HCT116 (cell line): ENCODE measurements at regions not wholly inside any gene's neighbourhood (a gene's known extent, or its start where the extent isn't known, plus 50 kb on each side); places are given as distances from the start of the nearest gene placed in this dataset.

Experiments
- ATAC-seq: fragments of 200-7000 bp; cut with Tn5 transposase; 2 replicates; pipeline ENCODE4 v1.9.1; 2020; ENCODE audit warnings: mild to moderate bottlenecking, moderate library complexity
- BruUV-seq: library from RNA; stranded (reverse); fragments of 400-500 nt; replicated peaks from 2 replicates; lab custom pipeline; 2021; lab: Mats Ljungman, UMichigan
- CTCF ChIA-PET: fragments of 300-600 bp; sonication (Branson Sonifier 250); formaldehyde crosslinking; loops from one replicate; lab custom pipeline; 2021; ENCODE audit warnings: antibody characterized with exemption; lab: Charles Lee
- POLR2A ChIA-PET: fragments of 300-600, 350-600 bp; sonication (Branson Sonifier 250); formaldehyde crosslinking; loops from one replicate; lab custom pipeline; 2021; ENCODE audit warnings: antibody characterized with exemption; lab: Charles Lee
- RAD21 ChIA-PET, 2 experiments: fragments of 300-600 bp; sonication (Branson Sonifier 250); formaldehyde crosslinking; loops; one replicate each; lab custom pipeline; 2023; ENCODE audit warnings: low total read pairs in 2 of 2; ENCODE audit not compliant: uncharacterized antibody in 2 of 2, unreplicated experiment in 2 of 2, low non-redundant PET in 1 of 2; lab: Charles Lee
- DNase-seq: peaks from one replicate; pipeline ENCODE4 v3.0.0-alpha.2; 2010; ENCODE audit warnings: low read depth, low spot score
- H2AFZ ChIP-seq: fragments of 200-600 bp; shearing (Covaris generic), sonication (generic); 2 replicates; pipeline ENCODE4 v1.6.1; 2017; ENCODE audit warnings: low read depth, mixed run types, mixed read lengths, antibody characterized with exemption, low read length; ENCODE audit not compliant: poor library complexity, severe bottlenecking
- H3K27ac ChIP-seq: 2 replicates; pipeline ENCODE4 v1.5.1; 2012; ENCODE audit warnings: low read depth, low read length
- H3K27me3 ChIP-seq: fragments of 200-600 bp; sonication (generic); 2 replicates; pipeline ENCODE4 v1.6.1; 2016; ENCODE audit warnings: mixed run types, low read length, mixed read lengths; ENCODE audit not compliant: insufficient read depth
- H3K36me3 ChIP-seq, 2 experiments: fragments of 200-500 bp in 1 of 2; fragments of 200-600 bp in 1 of 2; sonication (Bioruptor generic) in 1 of 2; sonication (generic) in 1 of 2; 2 replicates each; pipeline versions ENCODE4 v1.5.1 to v1.6.1; 2014 to 2016; ENCODE audit warnings: low read length in 2 of 2, inconsistent platforms in 1 of 2, mixed read lengths in 1 of 2, mixed run types in 1 of 2; ENCODE audit not compliant: insufficient read depth in 2 of 2, control insufficient read depth in 1 of 2
- H3K4me1 ChIP-seq, 2 experiments: fragments of 200-600 bp in 1 of 2; sonication (generic) in 1 of 2; 2 replicates each; pipeline versions ENCODE4 v1.5.1 to v1.6.1; 2012 to 2017; ENCODE audit warnings: low read length in 2 of 2, inconsistent platforms in 1 of 2, mild to moderate bottlenecking in 1 of 2, mixed read lengths in 1 of 2, mixed run types in 1 of 2, moderate library complexity in 1 of 2; ENCODE audit not compliant: insufficient read depth in 2 of 2, control insufficient read depth in 1 of 2
- H3K4me2 ChIP-seq: fragments of 200-600 bp; sonication (generic); 2 replicates; pipeline ENCODE4 v1.6.1; 2017; ENCODE audit warnings: mixed run types, low read length, mixed read lengths
- H3K4me3 ChIP-seq, 2 experiments: fragments of 200-600 bp in 1 of 2; sonication (generic) in 1 of 2; replicated peaks in 1 of 2; 2 replicates each; pipeline ENCODE4 v1.5.1; 2011 to 2016; ENCODE audit warnings: low read length in 2 of 2, control low read depth in 1 of 2, low read depth in 1 of 2, mild to moderate bottlenecking in 1 of 2, mixed read lengths in 1 of 2, mixed run types in 1 of 2
- H3K79me2 ChIP-seq: fragments of 200-600 bp; sonication (generic); 2 replicates; pipeline ENCODE4 v1.6.1; 2017; ENCODE audit warnings: mild to moderate bottlenecking, mixed run types, low read length, moderate library complexity, mixed read lengths; ENCODE audit not compliant: insufficient read depth
- H3K9ac ChIP-seq: fragments of 200-600 bp; sonication (generic); 2 replicates; pipeline ENCODE4 v1.6.1; 2016; ENCODE audit warnings: low read length, mixed read lengths
- H3K9me2 ChIP-seq: fragments of 200-600 bp; sonication (generic), shearing (Covaris generic); 2 replicates; pipeline ENCODE4 v1.6.1; 2017; ENCODE audit warnings: mixed run types, mild to moderate bottlenecking, moderate library complexity; ENCODE audit not compliant: insufficient read depth
- H3K9me3 ChIP-seq, 2 experiments: fragments of 200-500 bp in 1 of 2; fragments of 200-600 bp in 1 of 2; sonication (Bioruptor generic) in 1 of 2; sonication (generic) in 1 of 2; 2 replicates each; pipeline ENCODE4 v1.6.1; 2014 to 2017; ENCODE audit warnings: low read length in 2 of 2, mixed read lengths in 2 of 2, inconsistent platforms in 1 of 2, low read depth in 1 of 2, mild to moderate bottlenecking in 1 of 2, mixed run types in 1 of 2, moderate library complexity in 1 of 2; ENCODE audit not compliant: control insufficient read depth in 1 of 2, insufficient read depth in 1 of 2
- H4K20me1 ChIP-seq: fragments of 200-600 bp; sonication (generic), shearing (Covaris generic); 2 replicates; pipeline ENCODE4 v1.6.1; 2017; ENCODE audit warnings: mixed run types, mild to moderate bottlenecking, moderate library complexity; ENCODE audit not compliant: insufficient read depth
- CBX3 ChIP-seq: IDR thresholded peaks from 2 replicates; pipeline ENCODE4 v1.6.1; 2012; ENCODE audit warnings: low read depth
- EGR1 ChIP-seq: IDR thresholded peaks from 2 replicates; pipeline ENCODE4 v1.6.1; 2012; ENCODE audit warnings: low read depth
- FOSL1 ChIP-seq: IDR thresholded peaks from 2 replicates; pipeline ENCODE4 v1.6.1; 2012; ENCODE audit warnings: low read depth
- POLR2A ChIP-seq: IDR thresholded peaks from 2 replicates; pipeline ENCODE4 v1.7.0; 2011; ENCODE audit warnings: borderline replicate concordance; ENCODE audit not compliant: insufficient read depth, insufficient read length; ENCODE audit errors: extremely low read depth
- POLR2AphosphoS5 ChIP-seq: IDR thresholded peaks from 2 replicates; pipeline ENCODE4 v1.6.1; 2011; ENCODE audit warnings: mild to moderate bottlenecking, low read depth, low read length, moderate library complexity
- SIN3A ChIP-seq: IDR thresholded peaks from 2 replicates; pipeline ENCODE4 v1.6.1; 2012; ENCODE audit warnings: low read depth
- intact Hi-C: fragments of 100-400 bp; cut with micrococcal nuclease; formaldehyde crosslinking; loops from 2 replicates; pipeline ENCODE4 v1.10.0; 2022
- TF ChIP-seq, protein P1 (sequence below), 3 experiments: fragments of 200-600 bp in 1 of 3; sonication (generic) in 1 of 3; IDR thresholded peaks in 2 of 3; conservative IDR thresholded peaks in 1 of 3; 2 replicates each; pipeline ENCODE4 v1.5.1; 2012 to 2017; ENCODE audit warnings: low read depth in 2 of 3, low read length in 2 of 3, antibody characterized with exemption in 1 of 3, borderline replicate concordance in 1 of 3, control low read depth in 1 of 3, mild to moderate bottlenecking in 1 of 3, mixed read lengths in 1 of 3, mixed run types in 1 of 3, moderate library complexity in 1 of 3; ENCODE audit not compliant: insufficient read depth in 1 of 3
- TF ChIP-seq, protein P2 (sequence below): IDR thresholded peaks from 2 replicates; pipeline ENCODE4 v1.6.1; 2012
- TF ChIP-seq, protein P3 (sequence below): IDR thresholded peaks from 2 replicates; pipeline ENCODE4 v1.6.1; 2012; ENCODE audit warnings: low read depth

DNA sequence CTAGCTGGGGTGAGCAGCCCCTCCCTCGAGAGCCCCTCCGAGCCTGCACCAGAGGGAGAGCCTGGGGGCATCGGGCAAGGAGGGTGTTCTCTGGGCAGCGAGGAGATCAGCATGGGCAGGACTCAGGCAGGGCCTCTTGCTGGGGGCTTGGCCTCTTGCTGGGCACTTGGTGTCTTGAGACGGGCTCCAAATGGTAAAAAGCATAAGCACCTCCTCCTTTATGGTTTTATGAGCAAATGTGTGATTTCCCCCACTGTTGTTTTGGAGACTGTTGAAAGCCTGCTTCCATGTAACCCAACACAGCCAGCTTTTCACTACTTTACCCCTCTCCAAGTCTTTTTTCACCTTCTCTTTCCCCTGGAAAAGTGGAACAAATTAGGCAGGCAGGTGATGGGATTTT lies 239.3 kb downstream of the TLE3 start:
- Histone ChIP-seq H3K9me3 (no peaks in the 10 kb centered on the region), H3K27ac (no peak overlapping the region), H3K27me3 (no peaks in the 10 kb centered on the region), H3K9ac (no peak overlapping the region), H4K20me1 (no peaks in the 10 kb centered on the region), H3K9me2 (no peaks in the 10 kb centered on the region), H3K4me2 (no peak overlapping the region), H3K36me3 (no peaks in the 10 kb centered on the region), H3K79me2 (no peaks in the 10 kb centered on the region), H3K4me1 (peaks cover 4 to 26% of the 10 kb centered on the region in 2 experiments), H2AFZ (no peak overlapping the region), H3K4me3 (no peak overlapping the region)
- ChIA-PET POLR2A (interaction anchor here (0.7 kb wide), 2 partner anchors 34 to 405 kb away, joined by 3 read pairs; no protein-coding TSS in a partner anchor), CTCF (no interaction called here), RAD21 (interaction anchor here in 1 of 2 experiments (0.7 kb wide), 1 partner anchor 35 kb away, joined by 4 read pairs; no protein-coding TSS in a partner anchor)
- intact Hi-C loops = no loop called here
- ATAC-seq (no peak), DNase-seq (no peak)
- BruUV-seq = no TSS peak
- TF ChIP-seq, protein P1, sequence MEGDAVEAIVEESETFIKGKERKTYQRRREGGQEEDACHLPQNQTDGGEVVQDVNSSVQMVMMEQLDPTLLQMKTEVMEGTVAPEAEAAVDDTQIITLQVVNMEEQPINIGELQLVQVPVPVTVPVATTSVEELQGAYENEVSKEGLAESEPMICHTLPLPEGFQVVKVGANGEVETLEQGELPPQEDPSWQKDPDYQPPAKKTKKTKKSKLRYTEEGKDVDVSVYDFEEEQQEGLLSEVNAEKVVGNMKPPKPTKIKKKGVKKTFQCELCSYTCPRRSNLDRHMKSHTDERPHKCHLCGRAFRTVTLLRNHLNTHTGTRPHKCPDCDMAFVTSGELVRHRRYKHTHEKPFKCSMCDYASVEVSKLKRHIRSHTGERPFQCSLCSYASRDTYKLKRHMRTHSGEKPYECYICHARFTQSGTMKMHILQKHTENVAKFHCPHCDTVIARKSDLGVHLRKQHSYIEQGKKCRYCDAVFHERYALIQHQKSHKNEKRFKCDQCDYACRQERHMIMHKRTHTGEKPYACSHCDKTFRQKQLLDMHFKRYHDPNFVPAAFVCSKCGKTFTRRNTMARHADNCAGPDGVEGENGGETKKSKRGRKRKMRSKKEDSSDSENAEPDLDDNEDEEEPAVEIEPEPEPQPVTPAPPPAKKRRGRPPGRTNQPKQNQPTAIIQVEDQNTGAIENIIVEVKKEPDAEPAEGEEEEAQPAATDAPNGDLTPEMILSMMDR (IDR thresholded peaks at IDR 0.05 in 2 of 3, conservative IDR thresholded peaks at IDR 0.05 in 1 of 3; ENCODE audit: borderline replicate concordance in 1 of 3, insufficient read depth in 1 of 3, low read depth in 2 of 3, low read length in 2 of 3) = no peak
- TF ChIP-seq, protein P2, sequence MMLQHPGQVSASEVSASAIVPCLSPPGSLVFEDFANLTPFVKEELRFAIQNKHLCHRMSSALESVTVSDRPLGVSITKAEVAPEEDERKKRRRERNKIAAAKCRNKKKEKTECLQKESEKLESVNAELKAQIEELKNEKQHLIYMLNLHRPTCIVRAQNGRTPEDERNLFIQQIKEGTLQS = no peak
- TF ChIP-seq CBX3 (no peak), POLR2A (no peak), EGR1 (no peak), POLR2AphosphoS5 (no peak), FOSL1 (no peak), SIN3A (no peak)
- TF ChIP-seq, protein P3, sequence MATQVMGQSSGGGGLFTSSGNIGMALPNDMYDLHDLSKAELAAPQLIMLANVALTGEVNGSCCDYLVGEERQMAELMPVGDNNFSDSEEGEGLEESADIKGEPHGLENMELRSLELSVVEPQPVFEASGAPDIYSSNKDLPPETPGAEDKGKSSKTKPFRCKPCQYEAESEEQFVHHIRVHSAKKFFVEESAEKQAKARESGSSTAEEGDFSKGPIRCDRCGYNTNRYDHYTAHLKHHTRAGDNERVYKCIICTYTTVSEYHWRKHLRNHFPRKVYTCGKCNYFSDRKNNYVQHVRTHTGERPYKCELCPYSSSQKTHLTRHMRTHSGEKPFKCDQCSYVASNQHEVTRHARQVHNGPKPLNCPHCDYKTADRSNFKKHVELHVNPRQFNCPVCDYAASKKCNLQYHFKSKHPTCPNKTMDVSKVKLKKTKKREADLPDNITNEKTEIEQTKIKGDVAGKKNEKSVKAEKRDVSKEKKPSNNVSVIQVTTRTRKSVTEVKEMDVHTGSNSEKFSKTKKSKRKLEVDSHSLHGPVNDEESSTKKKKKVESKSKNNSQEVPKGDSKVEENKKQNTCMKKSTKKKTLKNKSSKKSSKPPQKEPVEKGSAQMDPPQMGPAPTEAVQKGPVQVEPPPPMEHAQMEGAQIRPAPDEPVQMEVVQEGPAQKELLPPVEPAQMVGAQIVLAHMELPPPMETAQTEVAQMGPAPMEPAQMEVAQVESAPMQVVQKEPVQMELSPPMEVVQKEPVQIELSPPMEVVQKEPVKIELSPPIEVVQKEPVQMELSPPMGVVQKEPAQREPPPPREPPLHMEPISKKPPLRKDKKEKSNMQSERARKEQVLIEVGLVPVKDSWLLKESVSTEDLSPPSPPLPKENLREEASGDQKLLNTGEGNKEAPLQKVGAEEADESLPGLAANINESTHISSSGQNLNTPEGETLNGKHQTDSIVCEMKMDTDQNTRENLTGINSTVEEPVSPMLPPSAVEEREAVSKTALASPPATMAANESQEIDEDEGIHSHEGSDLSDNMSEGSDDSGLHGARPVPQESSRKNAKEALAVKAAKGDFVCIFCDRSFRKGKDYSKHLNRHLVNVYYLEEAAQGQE = no peak
